HG03095 (cell line): ENCODE measurements at regions not wholly inside any gene's neighbourhood (a gene's known extent, or its start where the extent isn't known, plus 50 kb on each side); places are given as distances from the start of the nearest gene placed in this dataset.
A peak's percentile ranks its signal among the peaks of the same experiment; 100 is the strongest.

ENCODE experiments used
- ATAC-seq: cut with Tn5 transposase; IDR thresholded peaks from one replicate; pipeline ENCODE4 v1.9.1; 2021; ENCODE audit warnings: moderate library complexity; ENCODE audit not compliant: unreplicated experiment

- ATAC-seq, result no peak
These were observed 156.3 kb downstream of the SLC7A11 start for GRCh38 chr4:138085736-138086305.

GRCh38 chr4:138078751-138079520 is 163.2 kb downstream of the SLC7A11 start:
- ATAC-seq, result no peak

GRCh38 chr4:138078253-138078652 is 163.9 kb downstream of the SLC7A11 start:
- ATAC-seq, result no peak

- no peak for ATAC-seq
These were observed 165.6 kb downstream of the SLC7A11 start for GRCh38 chr4:138076561-138076960.

- no peak for ATAC-seq
These were observed 171.3 kb downstream of the SLC7A11 start for GRCh38 chr4:138070816-138071215.

GRCh38 chr4:138063581-138063980 is 178.6 kb downstream of the SLC7A11 start:
- ATAC-seq, result no peak

GRCh38 chr4:138062929-138063328 is 179.2 kb downstream of the SLC7A11 start:
- ATAC-seq, result no peak

GRCh38 chr4:138056541-138056940 is 185.6 kb downstream of the SLC7A11 start:
- no peak for ATAC-seq

- ATAC-seq, result no peak
These were observed 186.3 kb downstream of the SLC7A11 start for GRCh38 chr4:138055890-138056289.

GRCh38 chr4:138053641-138054301 is 188.4 kb downstream of the SLC7A11 start:
- ATAC-seq, result no peak

- no peak for ATAC-seq
These were observed 189.1 kb downstream of the SLC7A11 start for GRCh38 chr4:138052806-138053632.

- ATAC-seq, result no peak
These were observed 191.0 kb downstream of the SLC7A11 start for GRCh38 chr4:138051157-138051556.

- ATAC-seq, result no peak
These were observed 191.5 kb downstream of the SLC7A11 start for GRCh38 chr4:138050601-138051000.

GRCh38 chr4:138049355-138049754 is 192.8 kb downstream of the SLC7A11 start:
- no peak for ATAC-seq

- no peak for ATAC-seq
These were observed 194.9 kb downstream of the SLC7A11 start for GRCh38 chr4:138047290-138047689.

GRCh38 chr4:138045036-138045435 is 197.1 kb downstream of the SLC7A11 start:
- ATAC-seq, result no peak

GRCh38 chr4:138039010-138039409 is 203.1 kb downstream of the SLC7A11 start:
- ATAC-seq, result no peak

- ATAC-seq, result no peak
These were observed 204.5 kb downstream of the SLC7A11 start for GRCh38 chr4:138037696-138038095.

GRCh38 chr4:138035781-138036258 is 206.3 kb downstream of the SLC7A11 start:
- peak; percentile 99 for ATAC-seq

- no peak for ATAC-seq
These were observed 207.3 kb downstream of the SLC7A11 start for GRCh38 chr4:138034871-138035270.

- no peak for ATAC-seq
These were observed 209.9 kb downstream of the SLC7A11 start for GRCh38 chr4:138032222-138032621.
